Panc1 (cell line): ENCODE measurements at regions not wholly inside any gene's neighbourhood (a gene's known extent, or its start where the extent isn't known, plus 50 kb on each side); places are given as distances from the start of the nearest gene placed in this dataset.

ENCODE experiments used
- ATAC-seq: fragments of 200-7000 bp; cut with Tn5 transposase; 2 replicates; pipeline ENCODE4 v1.9.1; 2020; ENCODE audit warnings: mild to moderate bottlenecking, moderate library complexity
- BruUV-seq: library from RNA; stranded (reverse); fragments of 400-500 nt; replicated peaks from 2 replicates; lab custom pipeline; 2021; lab: Mats Ljungman, UMichigan
- CTCF ChIA-PET: fragments of 300-600 bp; sonication (Branson Sonifier 250); formaldehyde crosslinking; loops from one replicate; lab custom pipeline; 2022; ENCODE audit warnings: antibody characterized with exemption; lab: Charles Lee
- POLR2A ChIA-PET: fragments of 300-600 bp; sonication (Branson Sonifier 250); formaldehyde crosslinking; loops from one replicate; lab custom pipeline; 2022; ENCODE audit warnings: antibody characterized with exemption; lab: Charles Lee
- DNase-seq: peaks from one replicate; pipeline ENCODE4 v3.0.0-alpha.2; 2010; ENCODE audit warnings: low read depth, low spot score
- H3K27ac ChIP-seq: 2 replicates; pipeline ENCODE4 v1.5.1; 2011; ENCODE audit warnings: mild to moderate bottlenecking, low read length, inconsistent platforms
- H3K27me3 ChIP-seq: fragments of 200-500 bp; sonication (Bioruptor generic); 2 replicates; pipeline ENCODE4 v1.6.0; 2014; ENCODE audit warnings: low read length, inconsistent platforms; ENCODE audit not compliant: control insufficient read depth, insufficient read depth
- H3K36me3 ChIP-seq: fragments of 200-500 bp; sonication (Bioruptor generic); 2 replicates; pipeline ENCODE4 v1.5.1; 2014; ENCODE audit warnings: inconsistent platforms, mild to moderate bottlenecking, low read length, moderate library complexity; ENCODE audit not compliant: control insufficient read depth, insufficient read depth
- H3K4me1 ChIP-seq: 2 replicates; pipeline ENCODE4 v1.5.1; 2011; ENCODE audit warnings: inconsistent platforms, mild to moderate bottlenecking, low read length, moderate library complexity; ENCODE audit not compliant: control insufficient read depth, insufficient read depth
- H3K4me3 ChIP-seq, 2 experiments: 2 replicates each; pipeline ENCODE4 v1.5.1; 2011 to 2012; ENCODE audit warnings: low read depth in 2 of 2, low read length in 2 of 2, mild to moderate bottlenecking in 2 of 2, inconsistent platforms in 1 of 2, moderate library complexity in 1 of 2
- H3K9me3 ChIP-seq: fragments of 200-500 bp; sonication (Bioruptor generic); 2 replicates; pipeline ENCODE4 v1.5.1; 2014; ENCODE audit warnings: low read depth, mild to moderate bottlenecking, inconsistent platforms, low read length, moderate library complexity; ENCODE audit not compliant: control insufficient read depth, insufficient read depth
- POLR2AphosphoS5 ChIP-seq: IDR thresholded peaks from 2 replicates; pipeline ENCODE4 v1.6.1; 2012; ENCODE audit warnings: mild to moderate bottlenecking, low read depth, low read length, moderate library complexity
- SIN3A ChIP-seq: IDR thresholded peaks from 2 replicates; pipeline ENCODE4 v1.6.1; 2012; ENCODE audit warnings: low read depth, mild to moderate bottlenecking, low read length, moderate library complexity, borderline replicate concordance; ENCODE audit not compliant: insufficient read depth
- TCF7L2 ChIP-seq: IDR thresholded peaks from 2 replicates; pipeline ENCODE4 v1.6.1; 2011; ENCODE audit warnings: mild to moderate bottlenecking, low read depth, low read length, inconsistent platforms
- in situ Hi-C: cut with HindIII; loops from 2 replicates; pipeline ENCODE4 v1.10.0; 2016; ENCODE audit warnings: low sequenced_read_pairs, low pct_unique_long_range_greater_than_20kb
- intact Hi-C: fragments of 100-400 bp; cut with micrococcal nuclease; formaldehyde crosslinking; loops from one replicate; pipeline ENCODE4 v1.10.0; 2022; ENCODE audit not compliant: unreplicated experiment
- TF ChIP-seq, protein P1 (sequence below): fragments of 450-650 bp; IDR thresholded peaks from 2 replicates; pipeline ENCODE4 v1.5.1; 2017; ENCODE audit warnings: mild to moderate bottlenecking
- TF ChIP-seq, protein P2 (sequence below), 2 experiments: IDR thresholded peaks; 2 replicates each; pipeline ENCODE4 v1.6.1; 2011 to 2012; ENCODE audit warnings: low read depth in 2 of 2, control low read depth in 1 of 2, low read length in 1 of 2, mild to moderate bottlenecking in 1 of 2, moderate library complexity in 1 of 2; ENCODE audit not compliant: insufficient read depth in 1 of 2

DNA sequence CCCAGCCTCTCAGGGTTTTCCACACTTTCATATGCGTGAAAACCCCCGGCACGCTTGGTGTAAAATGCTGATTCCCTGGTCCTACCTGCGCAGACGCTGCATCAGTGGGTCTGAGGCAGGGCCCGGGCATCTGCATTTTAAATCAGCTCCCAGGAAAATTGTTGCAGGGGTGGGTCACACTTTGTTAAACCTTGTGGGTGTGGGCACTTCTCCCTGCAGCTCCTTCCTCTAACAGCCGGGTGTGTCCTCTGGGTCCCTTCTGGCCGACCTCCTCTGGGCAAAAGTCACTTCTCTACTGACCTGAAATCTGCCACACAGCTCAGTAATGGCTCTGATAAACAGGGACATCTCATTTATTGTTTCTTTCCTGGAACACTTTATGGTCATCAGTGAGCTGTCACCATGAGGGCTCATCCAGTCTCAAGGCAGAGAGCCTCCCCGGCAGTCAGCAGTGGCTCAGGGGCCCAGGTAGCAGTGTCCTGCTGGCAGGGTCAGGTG is 52.8 kb upstream of the TMPRSS2 start:
- H3K27me3 ChIP-seq, result no peaks in the 10 kb centered on the region
- no peaks in the 10 kb centered on the region for H3K9me3 ChIP-seq
- no peaks in the 10 kb centered on the region for H3K36me3 ChIP-seq
- no peak for ATAC-seq
- TF ChIP-seq TCF7L2, result no peak
- TF ChIP-seq, protein P1, sequence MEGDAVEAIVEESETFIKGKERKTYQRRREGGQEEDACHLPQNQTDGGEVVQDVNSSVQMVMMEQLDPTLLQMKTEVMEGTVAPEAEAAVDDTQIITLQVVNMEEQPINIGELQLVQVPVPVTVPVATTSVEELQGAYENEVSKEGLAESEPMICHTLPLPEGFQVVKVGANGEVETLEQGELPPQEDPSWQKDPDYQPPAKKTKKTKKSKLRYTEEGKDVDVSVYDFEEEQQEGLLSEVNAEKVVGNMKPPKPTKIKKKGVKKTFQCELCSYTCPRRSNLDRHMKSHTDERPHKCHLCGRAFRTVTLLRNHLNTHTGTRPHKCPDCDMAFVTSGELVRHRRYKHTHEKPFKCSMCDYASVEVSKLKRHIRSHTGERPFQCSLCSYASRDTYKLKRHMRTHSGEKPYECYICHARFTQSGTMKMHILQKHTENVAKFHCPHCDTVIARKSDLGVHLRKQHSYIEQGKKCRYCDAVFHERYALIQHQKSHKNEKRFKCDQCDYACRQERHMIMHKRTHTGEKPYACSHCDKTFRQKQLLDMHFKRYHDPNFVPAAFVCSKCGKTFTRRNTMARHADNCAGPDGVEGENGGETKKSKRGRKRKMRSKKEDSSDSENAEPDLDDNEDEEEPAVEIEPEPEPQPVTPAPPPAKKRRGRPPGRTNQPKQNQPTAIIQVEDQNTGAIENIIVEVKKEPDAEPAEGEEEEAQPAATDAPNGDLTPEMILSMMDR, result no peak
- no peak for TF ChIP-seq POLR2AphosphoS5
- TF ChIP-seq SIN3A, result no peak
- TF ChIP-seq, protein P2, sequence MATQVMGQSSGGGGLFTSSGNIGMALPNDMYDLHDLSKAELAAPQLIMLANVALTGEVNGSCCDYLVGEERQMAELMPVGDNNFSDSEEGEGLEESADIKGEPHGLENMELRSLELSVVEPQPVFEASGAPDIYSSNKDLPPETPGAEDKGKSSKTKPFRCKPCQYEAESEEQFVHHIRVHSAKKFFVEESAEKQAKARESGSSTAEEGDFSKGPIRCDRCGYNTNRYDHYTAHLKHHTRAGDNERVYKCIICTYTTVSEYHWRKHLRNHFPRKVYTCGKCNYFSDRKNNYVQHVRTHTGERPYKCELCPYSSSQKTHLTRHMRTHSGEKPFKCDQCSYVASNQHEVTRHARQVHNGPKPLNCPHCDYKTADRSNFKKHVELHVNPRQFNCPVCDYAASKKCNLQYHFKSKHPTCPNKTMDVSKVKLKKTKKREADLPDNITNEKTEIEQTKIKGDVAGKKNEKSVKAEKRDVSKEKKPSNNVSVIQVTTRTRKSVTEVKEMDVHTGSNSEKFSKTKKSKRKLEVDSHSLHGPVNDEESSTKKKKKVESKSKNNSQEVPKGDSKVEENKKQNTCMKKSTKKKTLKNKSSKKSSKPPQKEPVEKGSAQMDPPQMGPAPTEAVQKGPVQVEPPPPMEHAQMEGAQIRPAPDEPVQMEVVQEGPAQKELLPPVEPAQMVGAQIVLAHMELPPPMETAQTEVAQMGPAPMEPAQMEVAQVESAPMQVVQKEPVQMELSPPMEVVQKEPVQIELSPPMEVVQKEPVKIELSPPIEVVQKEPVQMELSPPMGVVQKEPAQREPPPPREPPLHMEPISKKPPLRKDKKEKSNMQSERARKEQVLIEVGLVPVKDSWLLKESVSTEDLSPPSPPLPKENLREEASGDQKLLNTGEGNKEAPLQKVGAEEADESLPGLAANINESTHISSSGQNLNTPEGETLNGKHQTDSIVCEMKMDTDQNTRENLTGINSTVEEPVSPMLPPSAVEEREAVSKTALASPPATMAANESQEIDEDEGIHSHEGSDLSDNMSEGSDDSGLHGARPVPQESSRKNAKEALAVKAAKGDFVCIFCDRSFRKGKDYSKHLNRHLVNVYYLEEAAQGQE (IDR thresholded peaks at IDR 0.05; ENCODE audit: insufficient read depth in 1 of 2, low read depth in 2 of 2, low read length in 1 of 2), result no peak
- DNase-seq, result no peak
- H3K4me1 ChIP-seq, result 0 out of 2 replicates have a peak, but pooled peaks cover 2% of the 10 kb centered on the region
- H3K4me3 ChIP-seq, result no peak overlapping the region
- ChIA-PET POLR2A (no interaction called here), CTCF (no interaction called here)
- intact Hi-C loops, result no loop called here
- H3K27ac ChIP-seq, result no peak overlapping the region; the same call in 1 of the 2 replicates
- no TSS peak for BruUV-seq
- in situ Hi-C loops, result no loop called here

DNA sequence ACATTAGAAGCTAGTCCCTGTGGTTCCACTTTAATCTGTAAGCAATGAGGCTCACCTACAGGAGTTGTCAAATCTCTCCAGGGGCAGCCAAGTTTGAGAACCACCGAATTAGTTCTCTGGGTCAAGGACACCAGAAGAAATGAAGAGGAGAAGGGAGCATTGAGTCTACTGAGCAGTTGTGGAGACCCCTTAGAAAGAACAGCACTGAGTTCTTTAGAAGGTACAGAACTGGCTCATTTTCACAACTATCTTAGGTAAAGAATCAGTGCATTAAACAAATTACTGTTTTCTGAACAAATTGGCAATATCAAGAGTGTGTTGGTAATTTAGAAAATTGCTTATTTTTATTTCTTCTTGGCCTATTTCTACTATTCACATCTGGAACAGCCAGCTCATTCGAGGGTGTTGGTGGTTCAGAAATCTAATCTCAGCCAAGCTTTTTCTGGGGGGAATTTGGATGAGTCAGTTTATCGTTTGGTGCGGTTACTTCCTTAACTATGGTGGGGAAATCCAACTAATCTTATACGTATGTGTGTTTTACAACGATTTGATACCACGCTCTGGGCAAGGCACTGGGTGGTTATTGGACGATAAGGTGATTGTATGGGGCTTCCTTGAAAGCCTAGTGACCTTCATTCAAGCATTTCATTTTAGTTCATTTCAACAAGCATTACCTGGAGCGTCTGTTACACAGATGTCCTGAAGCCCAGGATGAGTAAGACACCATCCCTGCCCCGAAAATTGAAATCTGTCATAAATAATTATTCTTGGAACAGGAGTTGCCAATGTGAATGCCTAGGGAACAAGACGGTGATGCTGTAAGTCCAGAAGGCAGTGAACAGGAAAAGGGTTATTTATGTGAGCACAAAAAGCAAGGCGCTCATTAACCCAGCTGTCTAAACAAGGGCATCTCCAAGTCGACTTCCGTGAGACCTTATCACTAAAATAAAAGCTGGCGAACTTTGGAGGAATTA is 52.0 kb upstream of the TMPRSS2 start:
- no peak overlapping the region for H3K4me3 ChIP-seq
- in situ Hi-C loops (no loop called here), intact Hi-C loops (no loop called here)
- H3K9me3 ChIP-seq, result no peaks in the 10 kb centered on the region
- no peaks in the 10 kb centered on the region for H3K36me3 ChIP-seq
- ATAC-seq (0 out of 2 replicates have a peak, but pooled peaks have one; percentile 33), DNase-seq (no peak)
- TF ChIP-seq POLR2AphosphoS5 (no peak), TCF7L2 (no peak), SIN3A (no peak)
- TF ChIP-seq, protein P1, result no peak
- TF ChIP-seq, protein P2 (IDR thresholded peaks at IDR 0.05; ENCODE audit: insufficient read depth in 1 of 2, low read depth in 2 of 2, low read length in 1 of 2), result no peak
- H3K27me3 ChIP-seq, result no peaks in the 10 kb centered on the region
- ChIA-PET POLR2A (no interaction called here), CTCF (no interaction called here)
- H3K27ac ChIP-seq, result peak overlapping the region; percentile 57; the same call in 1 of the 2 replicates
- peaks cover 2% of the 10 kb centered on the region; the same call in 1 of the 2 replicates for H3K4me1 ChIP-seq
- BruUV-seq, result no TSS peak
